ENCODE measurements at regions not wholly inside any gene's neighbourhood (a gene's known extent, or its start where the extent isn't known, plus 50 kb on each side); places are given as distances from the start of the nearest gene placed in this dataset.
"Not testable (repeated sequence)": the region's sequence is repeated elsewhere in the genome, so short reads cannot be mapped to it uniquely, and the experiment has no call there.

DNA sequence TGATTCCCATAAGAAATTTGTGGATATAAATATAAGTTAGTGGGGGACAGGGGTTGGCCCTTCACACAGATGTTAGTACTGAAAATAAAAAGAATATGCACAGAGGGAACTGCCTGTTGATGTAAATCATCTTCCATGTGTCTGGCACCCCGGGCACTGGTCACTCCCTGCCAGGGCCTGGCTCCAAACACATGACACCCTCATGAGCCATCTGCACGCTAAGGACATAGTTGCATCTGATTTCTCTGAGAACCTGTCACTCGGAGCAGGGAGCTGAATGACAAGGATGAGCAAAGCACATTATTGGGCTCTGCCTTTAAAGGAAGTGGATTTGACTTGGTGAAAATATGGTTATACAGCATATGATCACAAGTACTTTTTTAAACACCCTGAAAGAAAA, 66.2 kb upstream of the TSC22D2 start (continued):
- TF ChIP-seq ZNF302 (CRISPR knock-in tag; IDR thresholded peaks at IDR 0.05) (no peak), RCOR1 (IDR thresholded peaks at IDR 0.05; ENCODE audit: low read depth, low read length) (no peak), MYC (IDR thresholded peaks at IDR 0.05; ENCODE audit: borderline replicate concordance, low read length) (no peak), KDM1A (IDR thresholded peaks at IDR 0.05; ENCODE audit: low read depth) (no peak)

DNA sequence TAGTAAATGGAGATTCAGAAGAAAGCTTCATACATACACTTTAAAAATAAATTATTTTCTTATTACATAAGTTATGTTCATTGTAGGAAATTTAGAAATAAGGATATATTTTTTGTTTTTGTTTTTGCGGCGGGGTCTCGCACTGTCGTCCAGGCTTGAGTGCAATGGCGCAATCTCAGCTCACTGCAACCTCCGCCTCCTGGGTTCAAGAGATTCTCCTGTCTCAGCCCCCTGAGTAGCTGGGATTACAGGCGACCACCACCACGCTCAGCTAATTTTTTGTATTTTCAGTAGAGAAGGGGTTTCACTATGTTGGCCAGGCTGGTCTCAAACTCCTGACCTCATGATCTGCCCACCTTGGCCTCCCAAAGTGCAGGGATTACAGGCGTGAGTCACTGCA, 71.7 kb upstream of the TSC22D2 start:
- FAIRE-seq; H3K9me3 ChIP-seq; POLR2A ChIA-PET; ATAC-seq; DNase-seq (ENCODE audit: low read depth in 1 of 2, low spot score in 1 of 2); H3K4me3 ChIP-seq; H3K27ac ChIP-seq; H3K4me1 ChIP-seq; H3K4me2 ChIP-seq: not testable (repeated sequence)
- WGBS (ENCODE audit: missing lambda C conversion rate) = 90% methylated on average over 9 of the region's 9 CpGs
- CTCF ChIA-PET = interaction anchor here (1.6 kb wide), 1 partner anchor 11 kb away, joined by 4 read pairs; no protein-coding TSS in a partner anchor

DNA sequence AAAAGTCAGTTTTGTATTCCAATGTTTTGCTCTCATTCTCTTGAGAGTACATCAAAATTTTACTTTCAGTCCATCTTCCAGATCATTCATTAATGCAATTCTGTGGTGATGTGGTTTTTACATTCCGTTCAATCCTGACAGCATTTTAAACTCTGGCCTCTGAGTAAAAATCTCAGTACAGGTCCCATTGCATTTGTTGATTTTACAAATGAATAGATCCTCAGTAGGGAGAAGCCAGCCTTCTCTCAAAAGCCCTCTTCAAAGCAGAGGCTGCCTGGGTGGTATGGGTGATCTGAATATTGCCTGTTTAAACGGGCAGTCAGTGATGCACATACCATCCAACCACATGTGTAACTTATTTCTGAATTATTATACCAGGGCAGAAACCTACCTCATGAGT, 72.5 kb upstream of the TSC22D2 start:
- Histone ChIP-seq H3K4me1 (peaks cover 12% of the 10 kb centered on the region), H3K4me2 (no peak overlapping the region), H3K27ac (no peak overlapping the region), H3K4me3 (no peak overlapping the region), H3K9me3 (peaks cover 5% of the 10 kb centered on the region; the same call in 1 of the 3 replicates)
- ATAC-seq (no peak), FAIRE-seq (no peak), DNase-seq (ENCODE audit: low read depth in 1 of 2, low spot score in 1 of 2) (no peak)
- no peak for TF ChIP-seq CHD2 (IDR thresholded peaks at IDR 0.05; ENCODE audit: low read length, partially characterized antibody)
- no peak for TF ChIP-seq RARB (CRISPR knock-in tag; IDR thresholded peaks at IDR 0.05)
- no peak for TF ChIP-seq MAFK (IDR thresholded peaks at IDR 0.05; ENCODE audit: partially characterized antibody)
- TF ChIP-seq TP53 (CRISPR knock-in tag; IDR thresholded peaks at IDR 0.05) = no peak
- TF ChIP-seq E2F6 (IDR thresholded peaks at IDR 0.05; ENCODE audit: borderline replicate concordance, low read depth) = no peak
- ChIA-PET POLR2A (no interaction called here), CTCF (interaction anchor here (1.6 kb wide), 1 partner anchor 12 kb away, joined by 4 read pairs; no protein-coding TSS in a partner anchor)
- 71% methylated on average over 2 of the region's 2 CpGs for WGBS (ENCODE audit: missing lambda C conversion rate)

GRCh38 chr3:150334974-150335373, 73.1 kb upstream of the TSC22D2 start:
- Histone ChIP-seq H3K27ac (no peak overlapping the region), H3K4me2 (no peak overlapping the region), H3K4me3 (no peak overlapping the region), H3K9me3 (peaks cover 5% of the 10 kb centered on the region; the same call in 1 of the 3 replicates), H3K4me1 (peaks cover 14% of the 10 kb centered on the region)
- DNase-seq (ENCODE audit: low read depth in 1 of 2, low spot score in 1 of 2) (no peak), ATAC-seq (no peak), FAIRE-seq (no peak)
- CTCF ChIA-PET = interaction anchor here (0.5 kb wide), 1 partner anchor 26 kb away, joined by 3 read pairs; no protein-coding TSS in a partner anchor
- TF ChIP-seq ESRRA (IDR thresholded peaks at IDR 0.05; ENCODE audit: borderline replicate concordance, low read length) (no peak), ZNF302 (CRISPR knock-in tag; IDR thresholded peaks at IDR 0.05) (no peak), BCL3 (IDR thresholded peaks at IDR 0.05) (no peak), PBX3 (IDR thresholded peaks at IDR 0.05) (no peak), JUN (IDR thresholded peaks at IDR 0.05) (no peak), KDM5A (IDR thresholded peaks at IDR 0.05) (no peak), HOXB5 (CRISPR knock-in tag; IDR thresholded peaks at IDR 0.05) (no peak), MAFK (IDR thresholded peaks at IDR 0.05; ENCODE audit: partially characterized antibody) (no peak), ZFP36 (IDR thresholded peaks at IDR 0.05; ENCODE audit: borderline replicate concordance, partially characterized antibody) (no peak), CTCF (IDR thresholded peaks at IDR 0.05) (no peak), E2F6 (IDR thresholded peaks at IDR 0.05; ENCODE audit: borderline replicate concordance, low read depth) (no peak), KDM1A (IDR thresholded peaks at IDR 0.05; ENCODE audit: low read depth) (no peak), RARB (CRISPR knock-in tag; IDR thresholded peaks at IDR 0.05) (no peak), RNF2 (IDR thresholded peaks at IDR 0.05; ENCODE audit: borderline replicate concordance, low read depth) (no peak), SREBF2 (IDR thresholded peaks at IDR 0.05) (no peak), EP300 (IDR thresholded peaks at IDR 0.05) (no peak), HOXA7 (CRISPR knock-in tag; IDR thresholded peaks at IDR 0.05) (no peak), FOSB (CRISPR knock-in tag; IDR thresholded peaks at IDR 0.05) (no peak), FOXS1 (CRISPR knock-in tag; IDR thresholded peaks at IDR 0.05) (no peak), RAD21 (conservative IDR thresholded peaks at IDR 0.05 in 1 of 2, IDR thresholded peaks at IDR 0.05 in 1 of 2) (no peak)
- WGBS (ENCODE audit: missing lambda C conversion rate) = 81% methylated on average over 3 of the region's 3 CpGs
- POLR2A ChIA-PET = no interaction called here

All from A549 (cell line).